HG03097 (cell line): ENCODE measurements at regions not wholly inside any gene's neighbourhood (a gene's known extent, or its start where the extent isn't known, plus 50 kb on each side); places are given as distances from the start of the nearest gene placed in this dataset.

Experiments
- ATAC-seq: cut with Tn5 transposase; IDR thresholded peaks from one replicate; pipeline ENCODE4 v1.9.1; 2021; ENCODE audit not compliant: unreplicated experiment, low FRiP score

DNA sequence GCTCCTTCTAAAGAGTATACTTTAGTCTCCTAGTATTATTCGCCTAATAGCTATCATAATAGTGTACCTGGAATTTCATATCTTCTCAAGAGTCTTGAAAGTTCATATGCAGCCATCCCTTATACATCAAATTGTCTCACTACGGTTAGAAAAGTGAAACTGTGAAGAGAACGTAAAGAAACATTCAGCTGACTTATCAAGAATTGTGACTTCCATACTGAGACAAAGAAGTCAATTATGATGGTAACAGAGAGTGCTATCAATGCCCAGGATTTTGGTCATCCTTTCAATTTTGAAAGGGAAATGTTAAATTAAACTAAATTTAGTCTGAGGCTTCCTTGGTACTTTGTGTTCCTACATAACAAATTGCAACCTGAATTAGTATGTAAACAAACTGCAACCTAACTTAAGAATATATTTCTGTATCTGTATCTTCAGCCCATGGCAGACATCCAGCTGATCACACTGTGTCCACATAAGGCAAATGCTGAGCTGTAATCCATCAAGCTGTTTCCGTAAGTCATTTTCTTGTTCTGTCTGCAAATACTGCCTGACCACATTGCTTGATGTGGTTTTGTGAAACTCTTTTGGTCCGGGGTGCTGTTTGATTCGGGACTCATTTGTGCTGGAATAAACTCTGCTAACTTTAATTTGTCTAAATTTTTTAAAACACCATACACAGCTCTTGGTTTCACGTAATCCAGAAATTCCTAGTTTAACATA lies 469.6 kb downstream of the SI start:
- no peak for ATAC-seq

DNA sequence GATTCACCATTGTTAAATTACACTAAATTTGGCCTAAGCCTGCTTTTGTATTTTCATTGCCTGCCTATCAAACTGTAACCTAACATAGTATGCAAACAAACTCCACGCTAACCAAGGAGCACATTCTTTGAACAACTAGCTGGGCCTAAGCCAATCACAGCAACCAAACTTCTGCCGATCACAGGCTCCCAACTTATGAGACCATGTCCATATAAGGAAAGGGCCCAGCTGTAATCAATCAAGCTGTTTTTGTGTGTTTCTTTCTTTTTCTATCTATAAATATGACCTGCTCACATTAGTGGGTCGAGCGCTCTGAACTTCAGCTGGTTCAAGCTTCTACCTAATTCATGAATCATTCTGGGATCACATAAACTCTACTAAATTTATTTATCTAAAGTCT lies 473.6 kb downstream of the SI start:
- ATAC-seq = no peak

DNA sequence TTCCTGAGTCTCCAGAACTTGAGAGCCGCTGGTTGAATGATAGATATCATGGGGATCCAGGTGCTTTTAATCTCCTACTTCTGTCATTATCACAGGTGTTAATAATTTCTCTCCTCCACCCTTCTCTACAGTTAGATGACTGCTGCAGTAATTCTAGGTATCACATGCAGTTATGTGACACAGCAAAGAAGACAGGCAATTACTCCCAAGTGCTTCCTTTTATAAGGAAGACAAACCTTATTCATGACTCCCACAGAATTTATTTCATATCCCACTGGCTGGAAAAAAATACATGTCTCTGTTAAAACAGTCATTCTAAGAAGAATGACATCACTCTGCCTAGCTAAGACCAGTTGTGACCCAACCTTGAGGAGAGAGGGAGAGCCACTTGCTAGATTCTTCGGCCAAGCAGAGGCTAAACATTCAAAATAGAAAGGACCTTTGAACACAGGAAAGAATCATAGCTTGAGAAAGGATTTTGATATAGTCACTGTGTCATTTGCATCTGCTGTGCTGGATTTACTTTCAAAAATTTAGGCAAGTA lies 500.6 kb downstream of the SI start:
- no peak for ATAC-seq

DNA sequence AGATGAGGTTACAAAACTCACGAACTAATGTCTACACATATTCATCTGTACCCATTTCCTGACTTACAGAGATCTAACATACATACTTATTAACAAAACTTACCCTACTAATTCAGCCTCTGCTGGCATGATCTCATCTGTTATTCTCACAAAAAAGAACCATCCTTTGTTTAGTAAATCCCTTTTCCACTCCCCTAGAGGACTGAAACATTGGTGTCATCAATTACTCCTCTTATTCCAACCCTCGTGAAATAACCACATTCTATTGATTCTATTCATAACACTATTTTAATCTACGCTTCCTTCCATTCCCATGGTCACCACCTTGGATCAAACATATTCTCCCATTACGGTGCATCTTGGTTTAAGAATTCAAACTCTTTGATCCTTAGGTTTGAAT lies 505.9 kb downstream of the SI start:
- ATAC-seq = no peak

DNA sequence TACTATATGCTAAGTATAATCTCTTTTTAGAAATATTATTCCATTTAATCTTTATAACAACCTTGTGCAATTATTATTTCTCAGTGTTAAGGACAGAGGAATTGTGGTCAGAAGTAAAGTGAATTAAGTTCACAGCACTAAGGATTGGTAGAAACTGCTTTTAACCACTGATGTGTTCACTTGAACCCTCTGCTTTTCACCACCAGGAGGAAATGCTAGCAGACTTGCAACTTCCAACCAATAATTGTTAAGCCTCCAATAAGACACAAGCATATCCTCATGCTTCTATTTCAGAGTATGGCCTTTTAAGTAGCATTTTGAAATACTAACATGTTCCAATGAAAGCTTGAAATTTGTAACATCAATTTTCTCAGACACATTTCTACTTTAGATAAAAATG lies 527.4 kb downstream of the SI start:
- ATAC-seq = no peak

DNA sequence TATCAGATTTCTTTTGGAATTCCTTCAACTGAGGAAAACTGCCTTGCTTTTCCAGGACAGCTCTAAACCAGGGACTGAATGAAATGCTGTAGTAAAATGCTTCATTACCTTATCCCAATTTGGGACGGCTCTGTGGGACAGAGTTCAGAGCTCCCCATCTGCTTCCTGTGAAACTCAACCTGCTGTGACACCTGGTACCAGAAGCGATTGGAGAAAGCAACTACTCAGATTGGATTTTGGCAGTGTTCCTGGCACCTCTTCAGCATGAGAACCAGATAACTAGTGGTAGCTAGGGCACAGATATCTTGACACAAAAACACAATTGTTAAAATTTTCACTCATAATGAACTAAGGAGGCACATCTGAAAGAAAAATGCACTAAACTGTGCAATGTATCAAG lies 539.1 kb downstream of the SI start:
- no peak for ATAC-seq

DNA sequence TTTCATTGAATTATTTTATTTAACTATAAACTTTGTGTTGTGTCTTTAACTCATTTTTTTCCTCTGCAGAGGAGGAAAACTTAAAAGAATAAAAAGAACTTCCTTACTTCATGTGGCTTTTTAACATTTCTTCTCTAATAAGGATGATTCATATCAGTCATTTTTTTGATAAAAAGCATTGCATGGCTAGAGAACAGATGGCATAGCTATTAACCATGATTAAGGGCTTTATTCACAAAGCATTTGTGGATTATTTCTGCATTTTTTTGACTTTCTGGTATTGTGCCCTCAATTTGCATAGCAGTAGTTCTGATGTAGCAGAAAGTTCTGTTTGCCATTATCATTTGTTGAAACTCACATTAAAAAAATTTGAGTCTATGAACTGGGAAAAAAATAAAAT lies 540.8 kb downstream of the SI start:
- ATAC-seq = no peak

DNA sequence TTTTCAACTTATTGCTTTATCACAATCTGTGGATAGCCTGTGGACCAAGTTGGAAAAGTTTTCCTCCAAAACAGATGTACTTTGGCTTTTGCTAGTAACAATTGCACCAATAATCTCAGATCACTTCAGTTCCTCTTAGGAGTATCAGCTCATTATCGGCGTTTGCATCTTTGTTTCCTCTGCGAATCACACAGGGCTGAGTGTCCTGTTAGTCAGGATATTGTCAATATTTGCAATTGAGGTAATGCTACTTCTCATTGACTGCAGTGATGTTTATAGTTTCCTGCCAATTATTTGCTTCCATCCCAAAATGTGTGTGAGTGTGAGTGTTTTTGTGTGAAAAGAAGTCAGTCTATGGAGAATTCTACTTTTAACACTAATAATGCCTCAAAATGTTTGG lies 545.0 kb downstream of the SI start:
- no peak for ATAC-seq

DNA sequence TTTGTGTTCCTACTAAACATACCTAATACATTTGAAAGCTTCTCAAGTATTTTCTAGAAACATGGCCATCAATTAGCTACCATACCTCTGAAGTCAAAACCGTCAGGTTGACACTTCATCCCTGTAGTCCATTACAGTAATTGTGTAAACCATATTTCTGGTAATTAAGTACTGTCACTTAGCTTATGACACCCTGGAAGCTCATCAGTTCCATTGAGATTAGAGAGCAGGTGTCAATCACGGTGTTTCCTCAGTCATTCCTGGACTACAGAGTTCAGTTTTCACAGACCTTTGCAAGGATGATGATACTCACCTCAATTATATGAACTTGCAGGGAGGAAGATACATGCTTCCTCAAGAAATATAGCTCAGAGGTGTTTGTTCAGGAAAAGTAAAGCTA lies 552.0 kb downstream of the SI start:
- no peak for ATAC-seq

DNA sequence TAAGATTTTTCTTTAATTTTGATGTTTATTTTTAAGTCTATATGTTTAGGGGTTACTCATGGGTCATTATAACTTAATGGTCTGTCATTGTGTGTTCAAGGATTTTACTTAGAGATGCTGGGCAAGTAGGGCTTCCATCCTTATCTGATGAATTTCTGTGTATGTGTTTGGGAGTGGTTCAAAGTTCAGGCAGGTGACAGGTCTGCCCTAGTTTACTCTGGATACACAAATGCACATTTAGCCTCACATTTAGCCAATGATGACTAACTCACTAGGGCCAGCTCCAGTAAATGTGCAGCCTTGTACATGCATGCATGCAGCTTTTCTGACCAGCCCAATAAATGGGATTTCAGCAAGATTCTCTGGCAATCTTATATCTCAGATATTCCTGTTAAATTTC lies 554.1 kb downstream of the SI start:
- no peak for ATAC-seq

DNA sequence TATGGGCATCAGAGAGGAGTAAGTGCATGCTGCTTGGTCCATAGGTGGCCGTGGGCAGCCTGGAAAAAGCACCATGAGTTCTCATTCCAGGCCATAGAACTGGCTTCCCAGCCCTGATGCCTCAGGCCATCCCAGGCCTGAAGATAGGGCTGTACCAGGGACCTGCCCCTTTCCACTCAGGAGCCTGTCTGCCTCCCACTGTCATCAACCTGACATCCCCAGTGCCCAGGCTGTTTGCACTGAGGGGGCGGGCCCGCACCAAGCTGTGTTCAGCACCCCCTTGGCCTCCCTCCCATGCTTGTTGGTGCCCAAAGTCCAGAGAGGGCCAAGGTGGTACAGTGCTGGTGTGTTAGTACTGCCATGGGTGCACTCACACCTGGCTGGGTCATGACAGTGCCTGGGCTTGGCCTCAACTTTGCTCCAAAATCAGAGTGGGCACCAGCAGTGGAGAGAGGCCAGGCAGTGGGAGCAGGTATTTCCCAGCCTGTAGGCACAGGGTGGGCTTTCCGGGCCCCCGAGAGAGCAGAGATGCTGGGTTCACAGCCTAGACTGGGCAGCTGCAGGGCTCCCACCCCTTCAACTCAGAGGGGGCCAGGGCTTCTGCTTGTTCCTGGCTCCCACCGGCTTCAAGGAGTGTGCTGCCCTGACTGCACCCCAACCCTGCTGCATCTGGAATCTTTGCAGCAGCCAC lies 556.1 kb downstream of the SI start:
- no peak for ATAC-seq

DNA sequence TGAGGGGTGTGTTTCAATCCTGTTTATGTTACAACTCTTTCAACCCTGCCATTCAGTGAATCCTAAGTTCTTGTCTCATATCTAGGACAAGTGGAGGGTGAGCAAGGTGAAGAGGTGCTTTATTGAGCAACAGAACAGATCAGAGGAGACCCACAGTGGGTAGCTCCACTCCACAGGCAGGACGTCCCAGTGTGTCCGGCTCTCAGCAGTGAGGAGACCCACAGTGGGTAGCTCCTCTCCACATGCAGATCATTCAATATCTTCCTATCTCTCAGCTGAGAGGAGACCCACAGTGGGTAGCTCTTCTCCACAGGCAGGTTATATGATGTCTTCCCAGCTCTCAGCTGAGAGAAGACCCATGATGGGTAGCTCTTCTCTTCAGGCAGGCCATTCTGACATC lies 556.7 kb downstream of the SI start:
- no peak for ATAC-seq

DNA sequence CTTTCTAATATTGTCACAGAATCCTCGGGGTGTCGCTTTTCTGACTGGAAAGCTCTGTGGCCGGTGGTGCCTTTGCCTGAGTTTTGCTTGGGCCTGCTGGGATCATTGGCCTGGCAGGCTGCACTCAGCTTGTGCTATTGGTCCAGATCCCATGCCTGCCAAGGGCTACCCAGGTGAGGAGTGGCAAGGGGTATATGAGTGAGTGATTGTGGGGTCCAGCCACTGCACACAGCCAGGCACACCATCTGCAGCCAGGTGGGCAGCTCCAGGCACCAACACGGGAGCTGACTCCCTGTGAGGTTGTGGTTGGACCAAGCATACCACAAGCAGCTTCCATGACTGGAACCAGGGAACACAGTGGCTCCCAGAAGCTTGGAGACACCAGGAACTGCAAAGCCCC lies 557.2 kb downstream of the SI start:
- ATAC-seq = no peak

DNA sequence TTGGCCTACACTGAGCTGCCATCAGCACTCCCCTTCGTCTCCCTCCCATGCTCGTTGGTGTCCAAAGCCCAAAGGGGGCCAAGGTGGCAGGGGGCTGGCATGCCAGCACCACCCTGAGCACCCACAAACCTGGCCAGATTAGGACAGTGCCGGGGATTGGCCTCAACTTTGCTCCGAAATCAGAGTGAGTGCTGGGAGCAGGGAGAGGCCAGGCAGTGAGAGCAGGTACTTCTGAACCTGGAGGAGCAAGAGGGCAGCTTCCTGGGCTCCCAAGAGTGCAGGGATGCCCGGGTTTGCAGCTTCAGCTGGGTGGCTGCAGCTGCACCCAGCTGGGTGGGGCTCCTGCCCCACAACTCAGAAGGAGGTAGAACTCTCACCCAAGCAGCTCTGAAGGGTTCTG lies 563.0 kb downstream of the SI start:
- no peak for ATAC-seq

DNA sequence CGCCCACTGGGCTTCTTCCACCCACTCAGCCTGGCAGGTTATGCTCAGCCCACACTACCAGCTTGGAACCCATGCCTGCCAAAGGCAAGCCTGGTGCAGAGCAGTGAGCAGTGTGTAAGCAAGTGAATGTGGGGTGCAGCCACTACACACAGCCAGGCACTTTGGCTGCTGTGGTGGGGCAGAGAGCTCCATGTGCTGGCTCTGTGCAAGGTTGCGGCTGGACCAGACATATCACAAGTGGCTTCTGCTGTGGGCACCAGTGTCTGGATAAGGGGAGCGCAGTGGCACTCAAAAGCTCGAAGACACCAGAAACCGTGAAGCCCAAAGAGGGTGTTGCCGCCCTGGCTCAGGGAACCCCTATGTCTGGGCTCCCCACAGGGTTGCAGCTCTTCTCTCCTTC lies 563.7 kb downstream of the SI start:
- no peak for ATAC-seq

DNA sequence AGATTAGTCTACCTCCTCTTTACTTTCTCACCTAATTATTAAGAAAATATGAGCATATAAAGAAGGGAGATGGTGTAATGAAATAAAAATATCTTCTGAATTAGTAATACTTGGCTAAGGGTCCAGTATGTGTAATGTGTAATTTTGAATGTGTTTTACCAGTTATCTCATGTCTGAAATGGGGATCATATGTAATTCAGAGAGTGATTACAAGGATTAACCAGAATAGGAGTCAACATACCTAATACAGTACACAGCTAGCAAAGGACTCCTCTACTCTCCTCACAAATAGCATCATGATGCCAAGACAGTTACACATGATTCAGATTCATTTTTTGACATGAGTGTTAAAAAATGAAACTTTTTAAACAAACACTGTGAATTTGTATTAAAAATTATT lies 570.4 kb downstream of the SI start:
- ATAC-seq = no peak

DNA sequence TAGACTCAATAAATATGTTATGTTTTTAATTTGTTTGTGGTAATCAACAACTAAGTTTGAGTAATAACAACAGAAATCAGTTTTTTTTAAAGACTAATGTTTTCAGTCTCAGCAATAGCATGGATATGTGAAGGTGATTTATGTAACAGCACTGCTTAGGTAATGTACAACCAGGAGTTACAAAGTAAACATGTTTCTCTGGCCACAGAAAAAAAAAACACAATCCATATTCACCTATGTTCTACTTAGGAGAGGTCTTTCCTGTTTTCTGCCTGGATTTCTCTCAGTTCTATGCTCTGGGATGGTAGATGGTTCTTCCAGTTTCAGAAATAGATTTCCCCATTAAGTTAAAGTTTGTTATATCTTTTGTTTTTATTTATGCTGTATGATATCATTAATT lies 579.4 kb downstream of the SI start:
- no peak for ATAC-seq

DNA sequence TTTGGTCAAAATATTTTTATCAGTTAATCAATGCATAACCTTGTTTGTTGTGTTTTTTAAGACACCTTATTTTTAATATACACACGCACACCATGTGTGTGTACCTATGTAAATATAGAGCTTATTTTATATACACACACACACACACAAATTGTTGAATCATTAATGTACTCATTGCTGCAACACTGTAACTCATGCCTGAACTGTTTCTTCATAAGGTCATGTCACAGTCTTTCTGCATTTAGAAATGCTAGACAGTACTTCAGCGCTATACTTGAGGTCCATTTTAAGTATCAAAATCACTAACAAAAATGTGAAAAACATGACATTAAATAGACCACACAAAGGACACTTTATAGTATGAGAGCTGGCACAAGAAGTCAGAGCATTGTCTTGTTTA lies 589.4 kb downstream of the SI start:
- ATAC-seq = no peak

DNA sequence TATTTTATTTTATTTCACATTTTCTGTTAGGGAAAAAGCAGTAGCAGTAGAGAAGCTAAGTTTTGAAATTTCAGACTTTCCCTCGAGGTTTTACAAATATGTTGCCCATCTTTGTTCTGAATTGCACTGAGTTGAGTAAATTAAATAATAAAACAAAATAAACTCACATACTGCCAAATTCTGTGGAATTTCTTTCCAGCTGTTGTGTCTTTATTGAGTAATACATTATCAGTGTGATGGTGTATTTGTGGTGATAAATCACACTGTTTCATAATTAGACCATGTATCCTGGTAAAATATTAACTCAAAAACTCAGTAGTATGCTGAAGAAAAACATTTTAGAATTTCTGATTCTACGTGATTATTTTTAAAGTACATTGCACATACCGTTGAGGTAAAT lies 592.1 kb downstream of the SI start:
- no peak for ATAC-seq

DNA sequence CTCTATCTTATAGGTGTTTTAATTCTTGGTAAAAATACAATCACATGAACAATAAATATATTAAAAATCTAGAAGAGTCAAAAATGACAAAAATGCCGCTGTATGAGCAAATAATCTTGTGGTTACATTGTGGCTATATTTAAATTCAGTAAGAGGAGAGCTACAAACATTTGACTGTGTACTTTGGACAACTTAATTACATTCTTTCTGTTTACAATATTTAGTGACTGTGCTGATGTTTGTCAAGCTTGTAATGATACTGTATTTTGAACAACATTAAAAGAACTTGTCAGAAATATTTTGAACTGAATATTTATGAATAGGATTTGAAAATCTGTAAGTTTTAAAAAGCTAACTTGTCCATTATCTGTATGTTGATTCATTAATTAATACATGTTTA lies 598.3 kb downstream of the SI start:
- ATAC-seq = no peak

DNA sequence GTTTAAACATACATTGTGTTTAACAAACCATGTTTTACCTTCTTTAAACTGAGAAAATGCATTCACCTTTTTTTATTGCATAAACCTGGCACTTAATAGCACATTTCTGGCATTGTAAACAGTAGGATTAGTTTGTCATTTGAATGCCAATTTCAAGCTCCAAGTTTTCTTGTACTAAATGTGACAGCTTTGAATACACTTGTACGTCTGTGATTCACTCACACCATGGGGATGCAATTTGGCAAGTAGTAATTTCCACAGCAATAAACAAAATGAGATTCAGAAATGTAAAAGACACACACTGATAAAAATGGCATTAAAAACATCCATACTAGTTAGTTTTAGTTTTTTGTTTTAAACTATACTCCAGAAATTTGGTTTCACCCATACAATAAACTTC lies 598.9 kb downstream of the SI start:
- ATAC-seq = no peak

DNA sequence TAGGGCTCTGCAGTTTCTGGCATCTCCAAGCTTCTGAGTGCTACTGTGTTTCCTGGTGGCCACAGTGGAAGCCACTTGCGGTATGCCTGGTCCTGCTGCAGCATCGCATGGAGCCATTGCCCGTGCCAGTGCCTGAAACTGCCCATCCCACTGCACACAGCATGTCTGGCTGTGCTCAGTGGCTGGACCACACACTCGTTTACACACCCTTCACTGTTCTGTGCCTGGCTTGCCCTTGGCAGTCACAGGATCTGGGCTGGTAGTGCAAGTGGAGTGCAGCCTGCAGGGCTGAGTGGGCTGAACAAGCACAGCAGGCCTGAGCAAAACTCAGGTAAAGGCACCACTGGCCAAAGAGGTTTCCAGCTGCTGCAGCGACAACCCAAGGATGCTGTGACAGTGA lies 600.0 kb downstream of the SI start:
- ATAC-seq = no peak
